Suprapubic skin (tissue), 4 donors: ENCODE measurements at regions not wholly inside any gene's neighbourhood (a gene's known extent, or its start where the extent isn't known, plus 50 kb on each side); places are given as distances from the start of the nearest gene placed in this dataset.

Source experiments
- POLR2A ChIP-seq, 2 donors: fragments of 450-650 bp; IDR thresholded peaks; one replicate each; pipeline ENCODE4 v1.6.1; 2017; ENCODE audit warnings: antibody characterized with exemption in 2 of 2, mild to moderate bottlenecking in 2 of 2, moderate library complexity in 2 of 2
- POLR2AphosphoS5 ChIP-seq, 3 donors: sonication (generic); formaldehyde crosslinking; IDR thresholded peaks; one replicate each; pipeline ENCODE4 v1.6.1; 2017; ENCODE audit warnings: antibody characterized with exemption in 3 of 3

GRCh38 chr10:55519264-55519663 is 718.2 kb upstream of the PCDH15 start:
- TF ChIP-seq POLR2AphosphoS5 (IDR thresholded peaks at IDR 0.05), result no peak
- TF ChIP-seq POLR2A (IDR thresholded peaks at IDR 0.05), result no peak
